ENCODE measurements at regions not wholly inside any gene's neighbourhood (a gene's known extent, or its start where the extent isn't known, plus 50 kb on each side); places are given as distances from the start of the nearest gene placed in this dataset.

- TF ChIP-seq EZH2 (IDR thresholded peaks at IDR 0.05; ENCODE audit: borderline replicate concordance, low read depth, low read length, poor library complexity, severe bottlenecking) (no peak), CTCF (conservative IDR thresholded peaks at IDR 0.05; ENCODE audit: low read depth, low read length) (no peak)
- H3K4me1 ChIP-seq (ENCODE audit: insufficient read depth, low read length, poor library complexity, severe bottlenecking), result peaks cover 20% of the 10 kb centered on the region
- no peak overlapping the region for H3K4me3 ChIP-seq (ENCODE audit: low read depth, low read length, poor library complexity, severe bottlenecking)
- no peaks in the 10 kb centered on the region for H3K27me3 ChIP-seq (replicated peaks; ENCODE audit: insufficient read depth, low read depth, low read length, poor library complexity)
- no peaks in the 10 kb centered on the region for H3K9me3 ChIP-seq (ENCODE audit: low read depth, low read length, poor library complexity, severe bottlenecking)
- CTCF ChIA-PET, result interaction anchor here (0.7 kb wide), 1 partner anchor 320 kb away, joined by 11 read pairs; no protein-coding TSS in a partner anchor
- BruUV-seq (replicated peaks), result no TSS peak
- intact Hi-C loops (cut with micrococcal nuclease; ENCODE audit: unreplicated experiment), result no loop called here
- peak overlapping the region; percentile 21 for H3K27ac ChIP-seq (ENCODE audit: low read depth, low read length, poor library complexity, severe bottlenecking)
- POLR2A ChIA-PET (ENCODE audit: low non-redundant PET), result no interaction called here
- no peaks in the 10 kb centered on the region for H3K36me3 ChIP-seq (ENCODE audit: insufficient read depth, low read length, poor library complexity, severe bottlenecking)
- DNase-seq (ENCODE audit: low spot score), result no peak
Measured at GRCh38 chr3:177693616-177694264, 496.5 kb upstream of the TBL1XR1 start.

- TF ChIP-seq EZH2 (IDR thresholded peaks at IDR 0.05; ENCODE audit: borderline replicate concordance, low read depth, low read length, poor library complexity, severe bottlenecking), result no peak
- TF ChIP-seq CTCF (conservative IDR thresholded peaks at IDR 0.05; ENCODE audit: low read depth, low read length), result no peak
- POLR2A ChIA-PET (ENCODE audit: low non-redundant PET), result no interaction called here
- BruUV-seq (replicated peaks), result no TSS peak
- peak overlapping the region; percentile 21 for H3K27ac ChIP-seq (ENCODE audit: low read depth, low read length, poor library complexity, severe bottlenecking)
- CTCF ChIA-PET, result interaction anchor here (0.7 kb wide), 1 partner anchor 320 kb away, joined by 11 read pairs; no protein-coding TSS in a partner anchor
- no peaks in the 10 kb centered on the region for H3K9me3 ChIP-seq (ENCODE audit: low read depth, low read length, poor library complexity, severe bottlenecking)
- no peaks in the 10 kb centered on the region for H3K27me3 ChIP-seq (replicated peaks; ENCODE audit: insufficient read depth, low read depth, low read length, poor library complexity)
- intact Hi-C loops (cut with micrococcal nuclease; ENCODE audit: unreplicated experiment), result no loop called here
- H3K4me3 ChIP-seq (ENCODE audit: low read depth, low read length, poor library complexity, severe bottlenecking), result no peak overlapping the region
- no peaks in the 10 kb centered on the region for H3K36me3 ChIP-seq (ENCODE audit: insufficient read depth, low read length, poor library complexity, severe bottlenecking)
- DNase-seq (ENCODE audit: low spot score), result peak; percentile 74
- peaks cover 20% of the 10 kb centered on the region for H3K4me1 ChIP-seq (ENCODE audit: insufficient read depth, low read length, poor library complexity, severe bottlenecking)
Measured at GRCh38 chr3:177694316-177694715, 497.0 kb upstream of the TBL1XR1 start.

GRCh38 chr3:177694951-177695350 is 497.7 kb upstream of the TBL1XR1 start:
- no peak for DNase-seq (ENCODE audit: low spot score)
- Histone ChIP-seq H3K36me3 (ENCODE audit: insufficient read depth, low read length, poor library complexity, severe bottlenecking) (no peaks in the 10 kb centered on the region), H3K27ac (ENCODE audit: low read depth, low read length, poor library complexity, severe bottlenecking) (peak overlapping the region; percentile 21), H3K27me3 (replicated peaks; ENCODE audit: insufficient read depth, low read depth, low read length, poor library complexity) (no peaks in the 10 kb centered on the region), H3K4me3 (ENCODE audit: low read depth, low read length, poor library complexity, severe bottlenecking) (no peak overlapping the region), H3K4me1 (ENCODE audit: insufficient read depth, low read length, poor library complexity, severe bottlenecking) (peaks cover 20% of the 10 kb centered on the region), H3K9me3 (ENCODE audit: low read depth, low read length, poor library complexity, severe bottlenecking) (no peaks in the 10 kb centered on the region)
- BruUV-seq (replicated peaks), result no TSS peak
- no peak for TF ChIP-seq EZH2 (IDR thresholded peaks at IDR 0.05; ENCODE audit: borderline replicate concordance, low read depth, low read length, poor library complexity, severe bottlenecking)
- no peak for TF ChIP-seq CTCF (conservative IDR thresholded peaks at IDR 0.05; ENCODE audit: low read depth, low read length)
- CTCF ChIA-PET, result no interaction called here
- POLR2A ChIA-PET (ENCODE audit: low non-redundant PET), result no interaction called here
- intact Hi-C loops (cut with micrococcal nuclease; ENCODE audit: unreplicated experiment), result no loop called here

Data from A673 (cell line).